GM12892 (cell line): ENCODE measurements at regions not wholly inside any gene's neighbourhood (a gene's known extent, or its start where the extent isn't known, plus 50 kb on each side); places are given as distances from the start of the nearest gene placed in this dataset.

Experiments
- DNase-seq: peaks from one replicate; pipeline ENCODE4 v3.0.0; 2011; ENCODE audit not compliant: insufficient read length
- FAIRE-seq: peaks from 2 replicates; lab custom pipeline; 2011; peaks lifted over from hg19 to GRCh38; lab: Jason Lieb, UNC
- POLR2A ChIP-seq: IDR thresholded peaks from 2 replicates; pipeline ENCODE4 v1.6.1; 2011; ENCODE audit warnings: low read depth, low read length, control low read depth
- POLR2AphosphoS5 ChIP-seq: IDR thresholded peaks from 2 replicates; pipeline ENCODE4 v1.6.1; 2011; ENCODE audit warnings: low read depth, low read length, control low read depth
- TAF1 ChIP-seq: IDR thresholded peaks from 2 replicates; pipeline ENCODE4 v1.6.1; 2011; ENCODE audit warnings: low read depth, mild to moderate bottlenecking, control low read depth, low read length, borderline replicate concordance

DNA sequence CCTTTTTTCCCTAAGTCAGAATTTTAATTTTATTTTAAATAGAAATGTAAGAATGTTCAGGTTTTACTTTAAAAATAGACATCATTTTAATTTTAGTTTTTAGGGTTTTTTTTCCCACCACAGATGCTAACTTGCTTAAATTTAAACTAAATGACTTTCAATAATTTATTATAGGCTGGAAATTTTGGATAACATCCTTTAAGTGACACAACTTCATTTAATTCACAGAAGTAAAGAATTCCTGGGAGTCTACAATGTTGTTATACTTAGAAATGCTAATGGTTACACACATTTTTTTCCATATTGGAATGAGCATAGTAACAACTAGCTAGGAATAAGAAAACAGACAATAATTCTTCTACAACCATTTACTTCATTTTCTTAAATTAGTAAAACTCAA lies 90.5 kb upstream of the PDE10A start:
- no peak for FAIRE-seq

DNA sequence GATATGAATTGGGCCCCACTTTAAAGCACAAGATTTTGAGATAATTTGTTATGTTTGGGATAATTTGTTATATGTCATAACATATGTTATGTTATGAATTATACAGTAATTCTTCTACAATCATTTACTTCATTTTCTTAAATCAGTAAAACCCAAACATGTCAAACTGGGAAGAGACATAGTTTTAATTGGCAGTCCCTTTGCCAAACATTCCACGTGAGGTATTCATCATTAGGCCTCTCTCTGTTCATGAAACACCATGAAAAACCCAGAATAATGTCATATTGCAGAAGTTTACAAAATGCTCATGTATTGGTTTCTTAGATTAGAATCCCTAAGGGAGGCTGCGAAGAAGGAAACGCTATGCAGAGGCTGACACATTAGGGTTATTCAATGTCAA lies 89.4 kb upstream of the PDE10A start:
- no peak for DNase-seq
- no peak for FAIRE-seq
- TF ChIP-seq POLR2A (no peak), TAF1 (no peak), POLR2AphosphoS5 (no peak)

More for the DNA sequence above, 90.5 kb upstream of the PDE10A start:
- DNase-seq = no peak
- TF ChIP-seq POLR2AphosphoS5 (no peak), TAF1 (no peak), POLR2A (no peak)

DNA sequence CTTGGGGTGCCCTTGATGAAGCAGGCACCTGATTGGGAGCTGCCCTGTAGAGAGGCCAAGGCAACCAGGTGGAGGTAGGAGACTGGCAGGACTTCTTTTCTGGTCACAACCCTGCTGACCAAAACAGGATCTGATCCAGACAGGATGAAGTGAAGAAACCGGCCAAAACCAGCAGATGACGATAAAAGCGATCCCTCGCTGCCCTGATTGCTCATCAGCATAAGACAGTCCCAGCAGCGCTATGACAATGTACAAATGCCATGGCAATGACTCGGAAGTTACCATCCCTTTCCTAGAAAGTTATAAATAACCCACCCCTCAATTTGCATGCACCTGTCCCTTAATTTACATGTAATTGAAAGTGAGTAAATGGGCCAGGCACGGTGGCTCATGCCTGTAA lies 88.4 kb upstream of the PDE10A start:
- FAIRE-seq (no peak), DNase-seq (no peak)
- TF ChIP-seq POLR2AphosphoS5 (no peak), POLR2A (no peak), TAF1 (no peak)

DNA sequence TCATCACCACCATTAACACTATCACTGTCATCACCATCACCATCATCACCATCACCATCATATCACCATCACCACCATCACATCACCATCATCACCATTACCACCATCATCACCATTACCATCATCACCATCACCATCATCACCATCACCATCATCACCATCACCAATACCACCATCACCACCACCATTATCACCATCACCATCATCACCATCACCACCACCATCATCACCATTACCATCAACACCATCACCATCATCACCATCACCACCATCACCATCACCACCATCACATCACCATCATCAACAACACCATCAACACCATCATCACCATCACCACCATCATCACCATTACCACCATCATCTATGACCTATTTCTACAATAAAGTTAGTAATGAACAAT lies 86.1 kb upstream of the PDE10A start:
- FAIRE-seq (peak; percentile 85), DNase-seq (no peak)
- TF ChIP-seq POLR2A = no peak
- TF ChIP-seq TAF1 = no peak
- no peak for TF ChIP-seq POLR2AphosphoS5

DNA sequence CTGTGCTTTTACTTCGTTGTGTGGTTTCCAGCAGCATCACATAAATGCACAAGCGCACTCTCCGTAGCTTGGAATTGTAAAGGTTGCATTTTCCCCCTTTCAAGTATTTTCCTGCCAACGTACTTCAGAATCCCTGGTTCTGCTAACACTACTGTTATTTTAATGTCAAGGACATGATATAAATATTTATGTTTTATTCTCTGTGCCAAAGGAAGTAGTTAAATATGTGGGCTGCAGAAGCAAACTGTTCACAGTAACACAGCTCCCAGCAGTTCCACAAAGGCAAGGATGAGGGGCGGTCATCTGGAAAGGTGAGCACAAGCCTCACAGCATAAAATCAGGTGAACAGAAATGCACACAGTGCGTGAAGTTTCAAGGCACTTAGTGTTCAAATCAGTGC lies 85.3 kb upstream of the PDE10A start:
- FAIRE-seq (no peak), DNase-seq (no peak)
- no peak for TF ChIP-seq TAF1
- TF ChIP-seq POLR2A = no peak
- TF ChIP-seq POLR2AphosphoS5 = no peak

DNA sequence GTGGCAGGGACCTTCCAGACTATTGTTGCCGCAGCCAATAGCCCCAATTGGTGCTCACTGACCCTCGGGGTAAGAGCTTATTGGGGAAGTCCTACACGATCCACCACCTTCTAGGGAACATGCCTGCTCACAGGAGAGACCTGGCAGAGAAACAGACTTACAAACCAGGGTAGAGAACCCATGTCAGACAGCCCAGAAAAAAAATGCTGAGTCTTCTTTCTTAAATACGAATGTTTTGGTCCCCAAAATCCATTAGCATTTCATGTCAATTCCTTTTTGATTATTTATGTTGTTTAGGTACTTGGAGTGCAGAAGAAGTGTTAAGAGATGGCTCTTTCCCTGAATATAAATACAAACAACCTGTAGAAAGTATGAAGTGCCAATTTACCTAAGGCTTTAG lies 84.9 kb upstream of the PDE10A start:
- DNase-seq (no peak), FAIRE-seq (no peak)
- TF ChIP-seq TAF1 (no peak), POLR2AphosphoS5 (no peak), POLR2A (no peak)

DNA sequence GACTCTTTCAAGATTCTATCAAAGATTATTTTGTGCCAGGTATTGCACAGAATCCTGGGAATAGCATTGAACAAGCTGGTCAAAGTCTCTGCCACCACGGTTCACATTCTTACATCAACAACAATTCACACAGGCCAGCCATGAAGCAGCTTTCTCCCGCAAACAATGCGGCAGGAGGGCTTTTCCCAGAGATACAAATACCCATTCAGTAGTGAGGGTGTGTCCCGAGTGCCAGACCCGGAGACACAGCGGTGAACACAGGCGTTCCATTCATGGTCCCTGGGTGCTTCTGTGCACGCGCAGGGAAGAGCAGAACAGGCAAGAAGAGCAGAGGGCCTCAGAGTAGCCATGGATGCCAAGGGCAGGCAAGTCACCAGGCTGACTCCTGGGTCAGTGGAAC lies 83.3 kb upstream of the PDE10A start:
- no peak for DNase-seq
- FAIRE-seq = no peak
- no peak for TF ChIP-seq POLR2AphosphoS5

DNA sequence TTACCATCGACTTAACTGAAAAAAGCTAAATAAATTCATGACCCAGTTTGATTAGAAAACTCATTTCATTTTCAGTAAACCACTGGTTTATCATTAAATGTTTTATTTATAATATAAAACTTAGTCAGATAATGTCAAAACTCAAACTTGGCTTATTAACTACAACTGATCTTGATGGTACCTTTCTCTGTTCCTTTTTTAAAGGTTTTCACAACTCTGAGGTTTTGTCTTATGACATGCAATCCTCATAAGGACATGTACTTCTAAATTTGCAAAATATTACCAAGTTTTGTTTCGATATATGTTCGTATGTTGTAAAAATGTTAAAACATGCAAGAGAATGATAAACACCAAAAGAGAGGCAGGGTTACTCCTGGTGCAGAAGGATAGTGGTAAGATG lies 82.5 kb upstream of the PDE10A start:
- FAIRE-seq = no peak
- DNase-seq = no peak
- no peak for TF ChIP-seq POLR2AphosphoS5
- TF ChIP-seq POLR2A = no peak
- no peak for TF ChIP-seq TAF1

DNA sequence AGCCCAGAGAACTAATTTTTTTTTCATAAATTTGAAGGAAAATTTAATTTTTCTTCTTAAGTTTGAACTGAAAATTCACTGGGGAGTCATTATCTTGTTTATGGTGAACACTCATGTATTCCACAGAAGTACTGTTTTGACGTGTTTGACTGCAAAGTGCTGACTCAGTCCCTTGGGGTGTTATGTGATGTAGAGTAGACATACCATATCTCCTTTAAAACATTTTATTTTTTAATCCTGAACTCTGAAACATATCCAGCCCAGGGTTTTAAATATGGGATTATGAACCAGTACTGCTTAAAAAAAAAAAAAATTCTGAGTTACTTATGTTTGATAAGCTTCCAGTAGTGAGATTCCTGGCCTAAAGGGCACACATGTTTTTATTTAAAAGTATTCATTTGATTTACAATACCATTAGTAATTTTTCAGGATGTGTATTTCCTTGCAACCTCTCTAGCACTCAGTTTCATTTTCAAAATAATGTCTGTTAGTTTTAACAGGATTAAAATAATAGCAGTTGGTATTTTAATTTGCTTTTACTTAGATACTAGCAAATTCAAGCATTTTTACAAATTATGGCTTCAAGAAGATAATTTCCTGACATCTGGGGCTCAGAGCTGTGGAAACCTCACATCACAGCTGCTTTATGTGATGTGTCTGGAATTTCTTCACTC lies 81.7 kb upstream of the PDE10A start:
- no peak for TF ChIP-seq POLR2A
- TF ChIP-seq POLR2AphosphoS5 = no peak
- no peak for TF ChIP-seq TAF1

DNA sequence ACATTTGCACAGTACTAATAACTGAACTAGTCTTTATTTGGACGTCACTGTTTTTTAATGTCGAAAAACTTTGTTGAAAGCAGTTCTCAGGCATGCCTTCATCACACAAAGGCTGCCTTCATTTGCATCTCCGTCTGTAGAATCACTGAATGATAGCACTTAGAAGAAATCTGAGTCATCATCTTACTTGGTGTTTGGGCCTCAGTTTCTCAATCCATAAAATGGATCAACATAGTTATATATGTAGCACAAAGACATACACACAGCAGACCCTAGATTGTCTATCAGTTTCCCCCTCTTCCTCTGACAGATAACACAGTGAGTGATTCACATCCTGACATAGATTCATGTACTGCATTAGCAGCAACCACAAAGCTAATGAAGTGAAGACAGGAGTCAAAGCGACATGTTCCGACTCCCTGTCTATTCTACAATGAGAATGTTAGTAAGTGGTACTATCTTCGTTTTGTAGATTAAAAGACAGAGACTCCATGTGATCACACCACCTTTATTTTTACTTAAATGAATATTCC lies 80.4 kb upstream of the PDE10A start:
- TF ChIP-seq TAF1 (no peak), POLR2AphosphoS5 (no peak), POLR2A (no peak)
- no peak for FAIRE-seq
- DNase-seq = no peak

More for the DNA sequence above, 81.7 kb upstream of the PDE10A start:
- no peak for DNase-seq
- FAIRE-seq = no peak

DNA sequence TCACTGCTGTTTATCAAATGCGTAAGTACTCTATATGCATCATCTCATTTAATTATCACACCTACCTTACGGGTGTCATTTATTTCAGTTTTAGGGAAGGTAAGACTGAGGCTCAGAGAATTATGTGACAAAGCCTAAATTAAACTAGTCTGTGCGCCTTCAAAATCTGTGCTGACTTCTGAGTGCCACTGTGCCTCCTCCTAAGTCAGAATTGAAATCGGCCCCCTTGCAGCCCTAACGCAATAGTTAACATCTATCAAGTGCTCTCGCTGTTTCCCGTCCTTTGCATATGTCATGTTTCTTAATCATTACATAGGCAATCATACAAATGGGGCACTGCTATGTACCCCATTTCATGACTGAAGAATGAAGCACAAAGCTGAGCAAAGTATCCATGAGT lies 79.0 kb upstream of the PDE10A start:
- TF ChIP-seq POLR2A (no peak), TAF1 (no peak), POLR2AphosphoS5 (no peak)
- no peak for DNase-seq
- FAIRE-seq = no peak

DNA sequence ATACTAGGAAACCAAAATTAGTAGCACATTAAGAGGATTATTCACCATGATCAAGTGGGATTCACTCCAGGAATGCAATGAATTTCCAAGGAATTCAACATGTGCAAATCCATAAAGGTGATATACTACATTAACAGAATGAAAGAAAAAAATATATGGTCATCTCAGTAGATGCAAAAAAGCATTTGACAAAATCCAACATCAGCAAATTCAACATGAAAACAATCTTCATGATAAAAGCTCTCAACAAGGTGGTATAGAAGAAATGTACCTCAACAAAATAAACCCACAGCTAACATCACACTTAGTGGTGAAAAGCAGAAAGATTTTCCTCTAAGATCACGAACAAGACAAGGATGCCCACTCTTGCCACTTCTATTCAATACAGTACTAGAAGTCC lies 74.4 kb upstream of the PDE10A start:
- no peak for TF ChIP-seq TAF1
- TF ChIP-seq POLR2A = no peak
- no peak for TF ChIP-seq POLR2AphosphoS5
- no peak for DNase-seq
- no peak for FAIRE-seq

DNA sequence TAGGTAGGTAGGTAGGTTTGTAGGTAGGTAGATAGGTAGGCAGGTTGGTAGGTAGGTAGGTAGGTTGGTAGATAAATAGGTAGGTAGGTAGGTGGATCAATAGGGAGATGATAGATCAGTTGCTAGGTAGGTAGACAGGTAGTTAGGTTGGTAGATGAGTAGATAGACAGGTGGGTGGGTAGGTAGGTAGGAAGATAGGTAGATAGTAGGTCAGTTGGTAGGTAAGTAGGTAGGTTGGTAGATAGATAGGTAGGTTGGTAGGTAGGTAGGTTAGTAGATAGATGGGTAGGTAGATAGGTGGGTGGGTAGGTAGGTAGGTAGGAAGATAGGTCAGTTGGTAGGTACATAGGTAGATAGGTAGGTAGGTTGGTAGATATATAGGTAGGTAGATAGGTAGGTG lies 72.0 kb upstream of the PDE10A start:
- FAIRE-seq = no peak
- TF ChIP-seq POLR2AphosphoS5 (no peak), POLR2A (no peak), TAF1 (no peak)

DNA sequence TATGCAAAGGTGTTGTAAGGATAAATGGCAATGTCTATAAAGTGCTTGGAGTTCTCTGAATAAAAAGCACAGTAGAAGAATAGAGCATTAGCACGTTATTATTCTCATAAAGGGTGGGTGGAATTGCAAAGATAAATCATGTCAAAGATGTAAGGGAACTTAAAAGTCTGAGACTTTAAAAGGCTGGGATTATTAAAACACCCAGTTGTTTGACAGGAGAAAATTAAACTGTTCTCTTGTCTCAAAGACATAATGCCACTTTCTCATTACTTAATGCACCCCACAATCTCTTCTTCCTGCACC lies 70.4 kb upstream of the PDE10A start:
- no peak for FAIRE-seq
- DNase-seq = no peak
- TF ChIP-seq POLR2A (no peak), POLR2AphosphoS5 (no peak), TAF1 (no peak)

More for the DNA sequence above, 72.0 kb upstream of the PDE10A start:
- no peak for DNase-seq
